GM21423 (cell line): ENCODE measurements at regions not wholly inside any gene's neighbourhood (a gene's known extent, or its start where the extent isn't known, plus 50 kb on each side); places are given as distances from the start of the nearest gene placed in this dataset.
"Not testable (repeated sequence)": the region's sequence is repeated elsewhere in the genome, so short reads cannot be mapped to it uniquely, and the experiment has no call there.

ENCODE experiments used
- ATAC-seq: cut with Tn5 transposase; IDR thresholded peaks from one replicate; pipeline ENCODE4 v1.9.1; 2021; ENCODE audit warnings: mild to moderate bottlenecking, moderate library complexity; ENCODE audit not compliant: unreplicated experiment

GRCh38 chr12:18794000-18794399 lies 56.1 kb downstream of the CAPZA3 start:
- no peak for ATAC-seq

GRCh38 chr12:18797604-18798003 lies 59.7 kb downstream of the CAPZA3 start:
- ATAC-seq, result no peak

- no peak for ATAC-seq
These were observed 60.8 kb downstream of the CAPZA3 start for GRCh38 chr12:18798535-18799361.

GRCh38 chr12:18799561-18799960 lies 61.6 kb downstream of the CAPZA3 start:
- ATAC-seq, result no peak

GRCh38 chr12:18805516-18806248 lies 67.8 kb downstream of the CAPZA3 start:
- no peak for ATAC-seq

GRCh38 chr12:18807714-18808113 lies 69.8 kb downstream of the CAPZA3 start:
- no peak for ATAC-seq

- no peak for ATAC-seq
These were observed 70.3 kb downstream of the CAPZA3 start for GRCh38 chr12:18808221-18808620.

GRCh38 chr12:18810537-18811253 lies 72.8 kb downstream of the CAPZA3 start:
- ATAC-seq, result no peak

GRCh38 chr12:18811273-18811672 lies 73.4 kb downstream of the CAPZA3 start:
- no peak for ATAC-seq

GRCh38 chr12:18813753-18814152 lies 75.8 kb downstream of the CAPZA3 start:
- no peak for ATAC-seq

- ATAC-seq, result no peak
These were observed 80.8 kb downstream of the CAPZA3 start for GRCh38 chr12:18818579-18819268.

- no peak for ATAC-seq
These were observed 81.6 kb downstream of the CAPZA3 start for GRCh38 chr12:18819484-18819883.

- no peak for ATAC-seq
These were observed 85.5 kb downstream of the CAPZA3 start for GRCh38 chr12:18823461-18823860.

- ATAC-seq, result no peak
These were observed 86.4 kb downstream of the CAPZA3 start for GRCh38 chr12:18824287-18824686.

- no peak for ATAC-seq
These were observed 87.2 kb downstream of the CAPZA3 start for GRCh38 chr12:18825138-18825537.

- ATAC-seq, result no peak
These were observed 90.0 kb downstream of the CAPZA3 start for GRCh38 chr12:18827913-18828312.

GRCh38 chr12:18828483-18828882 lies 90.6 kb downstream of the CAPZA3 start:
- ATAC-seq, result no peak

GRCh38 chr12:18828987-18829386 lies 91.1 kb downstream of the CAPZA3 start:
- no peak for ATAC-seq

- not testable (repeated sequence) for ATAC-seq
These were observed 95.0 kb downstream of the CAPZA3 start for GRCh38 chr12:18832932-18833331.

GRCh38 chr12:18837025-18837424 lies 99.1 kb downstream of the CAPZA3 start:
- ATAC-seq, result no peak

- no peak for ATAC-seq
These were observed 99.6 kb downstream of the CAPZA3 start for GRCh38 chr12:18837505-18837904.
